AML-193 (cell line): ENCODE measurements at regions not wholly inside any gene's neighbourhood (a gene's known extent, or its start where the extent isn't known, plus 50 kb on each side); places are given as distances from the start of the nearest gene placed in this dataset.

Experiments used
- DNase-seq, 2 experiments: peaks; one replicate each; lab custom pipeline; 2025; lab: John Stamatoyannopoulos, UW

DNA sequence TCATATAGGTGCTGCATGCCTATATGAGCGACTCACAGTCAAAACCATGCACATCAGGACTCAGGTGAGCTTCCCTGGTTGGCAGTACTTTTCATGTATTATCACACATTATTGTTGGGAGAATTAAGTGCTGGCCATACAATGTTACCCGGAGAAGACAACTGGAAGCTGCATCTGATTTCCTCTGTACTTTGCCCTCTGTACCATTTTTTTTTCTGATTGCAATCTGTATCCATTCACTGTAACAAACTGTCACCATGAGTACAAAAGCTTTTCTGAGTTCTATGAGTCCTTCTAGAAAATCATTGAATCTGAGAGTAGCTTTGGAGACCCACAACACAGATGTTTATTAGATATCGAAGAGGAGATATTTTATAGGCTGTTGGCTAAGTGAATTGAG lies 651.0 kb downstream of the NR2F1-AS1 start:
- no peak for DNase-seq

DNA sequence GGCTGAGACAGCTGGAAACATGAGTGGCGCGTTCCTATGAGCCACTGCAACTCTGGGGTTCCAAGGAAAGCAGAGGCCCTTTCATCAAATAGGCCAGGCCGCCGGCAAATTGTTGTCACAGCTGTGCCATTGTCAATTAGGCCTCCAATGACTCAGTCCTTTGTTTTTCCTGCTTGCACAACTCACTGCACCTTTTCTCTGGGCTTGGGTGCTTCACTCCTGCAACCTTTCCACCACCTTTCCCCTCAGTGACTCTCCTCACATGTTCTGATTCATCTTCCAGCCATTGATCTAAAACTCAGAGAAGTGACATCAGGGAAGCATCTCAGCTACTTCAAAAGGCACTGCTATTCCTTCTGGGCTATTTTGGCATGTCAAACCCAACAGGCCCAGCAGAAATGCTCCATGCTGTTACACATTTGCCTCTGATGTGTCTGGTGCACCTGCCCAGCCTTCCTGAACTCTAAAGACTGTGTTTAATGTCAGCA lies 653.7 kb downstream of the NR2F1-AS1 start:
- no peak for DNase-seq

DNA sequence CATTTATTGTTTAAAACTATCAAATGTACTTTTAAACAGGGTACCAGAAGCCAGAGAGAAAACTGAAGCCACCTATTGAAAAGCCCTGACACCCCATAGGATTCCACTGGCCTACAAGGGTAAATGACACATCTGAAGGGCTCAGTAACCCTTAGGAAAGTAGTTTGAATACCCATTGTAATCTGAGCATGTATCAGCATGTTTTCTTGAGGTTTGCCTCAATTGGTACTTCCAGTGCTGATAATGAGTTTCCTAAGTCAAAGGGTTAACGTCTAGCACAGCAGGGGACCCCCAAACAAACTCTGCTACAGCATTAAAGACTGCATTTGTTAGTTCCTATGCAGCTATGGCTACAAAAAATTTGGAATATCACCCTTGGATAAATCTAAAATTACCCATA lies 657.1 kb downstream of the NR2F1-AS1 start:
- DNase-seq = no peak

DNA sequence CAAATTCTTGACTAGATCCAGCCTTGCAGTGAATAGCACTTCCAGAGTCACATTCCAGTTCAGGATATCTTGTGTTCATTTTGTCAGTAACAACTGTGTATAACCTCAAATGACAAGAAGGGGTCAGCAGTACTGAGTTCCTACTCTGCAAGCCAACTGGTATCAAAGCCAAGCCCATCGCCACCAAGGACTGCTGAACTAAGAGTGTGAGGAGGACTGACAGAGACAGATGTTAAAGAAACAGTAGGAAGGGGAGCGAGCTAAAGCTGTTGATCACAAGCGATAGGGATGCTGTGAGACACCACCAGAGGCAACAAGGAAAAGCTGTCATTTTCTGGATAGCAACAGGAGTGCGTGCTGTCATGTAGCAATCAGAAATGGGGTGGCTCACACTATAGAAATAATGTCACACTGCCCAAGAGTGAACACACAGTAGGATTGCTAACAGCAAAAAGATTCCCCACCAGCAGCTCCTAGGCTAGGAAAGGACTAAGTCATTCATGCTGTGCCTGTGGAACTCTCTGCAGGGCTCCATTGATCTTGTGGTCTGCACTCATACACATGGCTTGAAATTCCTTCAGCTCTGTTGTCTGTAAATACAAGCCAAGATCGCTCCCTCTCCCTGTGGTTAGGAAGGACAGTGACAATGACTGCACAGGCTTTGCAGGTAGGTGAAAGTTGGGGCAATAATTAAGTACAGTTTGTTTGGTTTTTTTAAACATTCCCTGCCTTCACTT lies 658.6 kb downstream of the NR2F1-AS1 start:
- DNase-seq = no peak

DNA sequence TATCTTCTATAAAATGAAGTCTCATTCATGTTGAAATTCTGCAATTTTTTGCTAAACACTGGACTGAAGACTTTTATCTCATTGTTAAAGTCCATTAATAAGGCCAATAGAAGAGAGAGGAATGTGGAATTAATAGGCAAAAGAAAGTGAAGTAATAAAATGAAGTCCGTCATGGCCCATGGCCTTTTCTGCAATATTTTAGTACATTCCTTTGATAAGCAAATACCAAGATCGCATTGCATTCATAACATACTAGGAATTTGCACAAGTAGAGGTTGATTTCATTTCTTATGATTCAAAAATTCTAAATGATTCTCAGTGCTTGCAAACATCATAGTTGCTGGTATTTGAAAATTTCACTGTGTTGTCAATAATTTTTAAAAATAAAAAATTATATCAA lies 664.0 kb downstream of the NR2F1-AS1 start:
- DNase-seq = no peak

DNA sequence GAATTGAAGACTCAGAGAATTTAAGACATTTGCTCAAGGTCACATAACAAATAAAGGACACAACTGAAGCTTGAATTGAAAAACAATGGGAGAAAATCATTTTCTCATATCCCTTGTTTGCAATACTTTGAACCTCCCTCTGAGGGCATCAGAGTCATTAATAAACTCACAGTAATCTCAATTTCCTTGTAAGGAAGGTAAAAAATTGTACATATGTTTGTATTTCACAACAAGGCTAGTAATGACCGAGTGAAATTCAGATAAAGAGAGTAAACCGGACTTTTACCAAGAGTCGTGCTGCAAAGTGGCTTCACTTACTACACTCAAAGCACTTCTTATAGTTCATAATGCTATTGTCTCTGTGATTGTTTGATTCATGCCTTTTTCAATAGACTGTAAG lies 665.0 kb downstream of the NR2F1-AS1 start:
- DNase-seq = peak in 1 of 2 experiments; percentile 1

DNA sequence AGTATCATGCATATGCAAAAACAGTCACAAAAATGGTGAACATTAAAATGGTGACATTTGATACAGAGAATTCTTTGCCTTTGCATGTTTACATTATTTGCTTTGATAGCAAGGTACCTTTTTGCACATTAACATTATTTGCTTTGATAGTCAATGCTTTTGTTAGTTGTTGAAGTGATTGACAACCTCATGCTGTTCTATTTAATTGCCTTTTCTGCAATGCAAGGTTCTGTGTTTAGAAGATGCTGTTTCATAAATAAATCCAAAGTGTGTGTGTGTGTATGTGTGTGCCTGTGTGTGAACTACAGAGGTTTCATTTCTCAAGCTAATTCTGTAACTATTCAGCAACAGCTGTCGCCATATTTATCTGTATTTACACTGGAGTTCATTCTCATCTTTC lies 668.7 kb downstream of the NR2F1-AS1 start:
- no peak for DNase-seq

DNA sequence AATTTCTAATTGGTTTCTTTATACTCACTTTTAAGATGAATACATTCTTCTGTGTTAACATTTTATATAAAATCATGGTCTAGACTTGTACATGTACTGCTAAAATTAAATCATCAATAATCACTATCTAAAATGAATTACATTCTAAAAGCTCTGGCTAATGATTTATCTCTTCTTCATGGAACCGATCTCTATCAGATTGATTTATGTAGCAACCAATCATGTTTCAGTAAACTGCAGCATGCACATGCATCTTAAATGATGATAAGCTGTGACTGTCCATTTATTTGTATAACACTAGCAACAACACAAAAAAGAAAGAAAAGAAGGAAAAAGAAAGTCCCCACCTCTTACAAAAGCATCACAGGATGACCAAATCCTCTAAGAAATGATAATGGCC lies 669.2 kb downstream of the NR2F1-AS1 start:
- DNase-seq = no peak

DNA sequence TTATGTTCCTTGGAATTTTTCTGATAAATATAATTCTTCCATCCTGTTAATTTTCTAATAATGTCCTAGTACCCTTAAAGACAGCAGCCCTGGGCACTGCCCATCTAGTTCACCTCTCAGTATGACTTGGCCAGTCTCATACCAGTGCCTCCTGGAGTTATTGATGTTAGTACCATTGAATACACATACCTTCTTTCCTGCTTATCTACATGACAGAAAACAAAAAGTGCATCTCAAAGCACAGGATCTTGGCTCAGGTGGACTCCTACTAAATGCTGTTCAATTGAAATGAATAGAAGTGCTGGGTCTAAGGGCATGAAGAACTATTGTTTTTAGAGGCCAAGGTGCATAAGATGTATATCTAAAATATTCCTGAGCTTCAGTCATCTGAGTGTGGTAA lies 669.7 kb downstream of the NR2F1-AS1 start:
- no peak for DNase-seq

DNA sequence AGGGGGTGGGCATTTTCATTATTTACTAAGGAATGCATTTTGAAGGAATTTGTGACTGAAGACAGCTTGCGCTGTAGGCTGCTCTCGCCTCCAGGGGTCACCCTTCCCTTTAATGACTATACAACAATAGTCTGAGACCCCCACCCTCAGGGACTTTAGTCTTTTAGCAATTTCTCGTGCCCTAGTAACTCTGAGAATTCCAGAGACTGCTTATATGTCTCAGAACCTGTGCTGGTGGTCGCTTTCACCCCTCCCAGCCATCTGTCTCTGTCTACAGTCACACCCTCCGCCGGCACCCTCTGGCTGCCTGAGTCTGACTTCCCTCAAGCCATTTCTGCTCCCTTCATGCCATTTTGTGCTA lies 671.4 kb downstream of the NR2F1-AS1 start:
- no peak for DNase-seq

DNA sequence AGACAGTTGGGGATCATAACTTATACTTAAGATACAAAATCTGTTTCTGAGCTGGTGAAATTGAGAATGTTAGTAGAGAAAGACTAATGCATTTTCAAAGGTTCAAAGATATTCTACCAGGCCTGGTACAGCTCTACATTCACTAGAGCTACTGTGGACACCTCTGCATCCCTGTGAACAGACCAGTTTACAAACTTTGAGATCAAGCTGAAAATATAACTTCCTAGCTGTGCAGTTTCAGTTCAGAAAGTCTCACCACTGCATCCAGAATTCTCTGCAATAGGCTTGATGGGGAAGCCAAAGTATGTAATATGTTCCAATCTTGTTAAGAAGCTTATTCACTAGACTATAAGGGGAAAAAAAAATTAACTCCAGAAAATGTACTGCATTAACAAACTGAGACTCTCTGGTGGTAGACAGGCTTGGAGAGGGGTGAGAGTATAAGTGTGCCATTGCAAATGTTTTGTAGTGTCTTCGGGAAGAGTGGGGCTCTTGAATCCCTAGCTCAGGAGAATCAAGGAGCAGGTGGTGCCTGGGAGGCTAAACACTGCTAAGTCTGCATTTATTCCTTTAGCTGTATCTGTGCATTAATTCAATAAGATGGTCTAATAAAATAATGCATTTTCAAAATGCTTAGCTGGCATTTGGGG lies 671.9 kb downstream of the NR2F1-AS1 start:
- no peak for DNase-seq

DNA sequence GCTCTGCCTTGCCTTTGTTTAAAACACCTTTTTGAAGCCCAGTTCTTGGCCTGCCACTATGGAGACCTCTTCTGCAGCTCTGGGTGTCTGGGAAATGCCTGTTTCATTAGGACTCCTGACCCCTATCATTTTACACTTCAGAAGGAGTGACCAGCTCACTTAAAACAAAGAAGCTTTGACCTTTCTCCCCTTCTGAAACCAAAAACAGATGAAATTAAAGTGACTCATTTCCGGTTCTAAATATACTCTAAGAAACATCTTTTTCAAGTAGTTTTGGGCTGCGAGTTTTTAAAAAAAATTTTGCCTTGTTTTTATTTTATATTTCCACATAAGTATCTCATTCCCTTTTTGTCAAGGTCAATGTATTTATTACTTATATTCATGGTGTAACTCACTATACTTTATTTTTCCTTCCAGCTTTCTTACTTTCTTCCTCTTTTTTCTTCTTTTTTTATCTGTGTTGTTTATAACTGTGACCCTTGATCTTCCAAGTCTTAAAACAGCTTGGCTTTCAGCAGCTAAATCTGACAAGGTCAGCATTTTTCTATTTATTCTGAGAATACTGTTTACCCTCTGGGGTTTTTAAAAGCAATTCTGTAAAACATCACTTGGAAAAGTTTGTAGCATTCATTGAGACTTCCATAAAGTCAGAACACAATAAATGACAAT lies 672.9 kb downstream of the NR2F1-AS1 start:
- DNase-seq = no peak

DNA sequence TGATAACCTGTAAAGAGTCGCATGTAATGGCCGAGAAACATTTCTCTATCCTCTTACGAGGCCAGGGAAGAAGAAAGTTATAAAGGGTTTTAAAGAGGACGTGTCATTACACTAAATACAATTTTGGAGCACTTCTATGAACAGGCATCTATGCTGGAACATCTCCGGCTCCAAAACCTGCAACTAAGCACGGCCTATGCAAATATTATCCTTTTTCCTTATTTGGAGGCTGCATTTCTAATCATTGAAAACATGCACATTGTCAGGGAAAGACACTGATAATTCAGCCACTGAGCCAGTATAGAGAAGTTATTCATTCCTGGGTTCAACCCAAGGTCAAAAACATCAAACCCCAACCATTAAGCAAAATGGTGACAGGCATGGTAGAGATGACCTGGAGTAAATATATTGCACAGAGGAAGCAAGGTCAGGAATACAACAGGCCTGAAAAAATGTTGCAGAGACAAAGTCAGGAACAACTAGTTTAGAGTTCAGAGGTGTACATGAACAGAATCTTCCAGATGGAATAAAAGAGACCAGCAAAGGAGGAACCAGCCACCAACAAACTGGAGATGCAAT lies 674.1 kb downstream of the NR2F1-AS1 start:
- DNase-seq = no peak

DNA sequence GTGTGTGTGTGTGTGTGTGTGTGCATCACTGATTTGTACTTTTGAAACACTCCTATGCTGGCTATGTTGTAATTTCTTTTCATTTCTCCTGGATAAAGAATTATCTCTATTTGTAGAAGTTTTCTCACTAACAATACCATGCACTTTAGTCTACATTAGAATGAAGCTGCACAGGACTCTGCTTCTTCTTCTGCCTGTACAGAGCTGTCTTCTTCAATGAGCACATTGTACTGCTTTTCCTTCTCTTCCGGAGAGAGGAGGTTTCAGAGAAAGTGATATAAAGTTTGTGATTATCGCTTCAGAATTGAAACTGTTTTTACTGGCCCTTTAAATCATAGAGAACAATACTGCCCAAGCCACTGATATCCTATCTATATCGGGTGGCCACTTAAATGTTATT lies 677.0 kb downstream of the NR2F1-AS1 start:
- no peak for DNase-seq

DNA sequence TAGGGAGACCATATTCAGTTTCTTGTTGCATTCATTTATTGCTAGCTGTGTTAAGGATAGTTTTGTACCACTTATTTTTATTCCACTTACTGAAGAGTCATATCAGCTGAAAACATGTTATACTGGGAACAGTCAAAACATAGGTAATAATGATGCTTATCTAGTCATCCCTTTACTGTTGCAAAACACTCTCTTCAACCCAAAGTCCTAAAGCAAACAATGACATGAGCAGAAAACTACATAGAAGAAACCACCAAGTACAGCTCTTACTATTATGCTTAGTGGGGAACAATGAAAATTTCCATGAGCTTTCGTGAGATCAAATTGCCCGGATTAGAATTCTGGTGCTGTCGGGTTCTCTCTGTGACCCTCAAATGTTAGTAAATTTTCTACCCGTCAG lies 681.4 kb downstream of the NR2F1-AS1 start:
- no peak for DNase-seq

DNA sequence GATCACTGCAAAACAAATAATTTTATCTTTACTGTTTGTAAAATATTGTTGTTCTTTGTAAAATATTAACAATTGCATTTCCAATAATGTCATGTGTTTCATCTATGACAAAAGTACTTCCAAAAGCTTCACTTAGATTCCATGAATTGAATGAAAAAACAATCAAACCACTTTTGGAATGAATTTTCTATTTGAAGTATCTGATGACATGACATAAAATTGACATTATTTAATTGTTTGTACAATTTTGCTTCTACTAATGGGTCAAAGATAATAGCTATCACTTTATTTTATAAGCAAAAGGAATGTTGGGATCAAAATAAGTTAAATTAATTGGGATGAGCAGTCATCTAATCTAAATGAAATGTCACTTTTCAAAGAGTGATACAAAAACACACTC lies 684.3 kb downstream of the NR2F1-AS1 start:
- no peak for DNase-seq

DNA sequence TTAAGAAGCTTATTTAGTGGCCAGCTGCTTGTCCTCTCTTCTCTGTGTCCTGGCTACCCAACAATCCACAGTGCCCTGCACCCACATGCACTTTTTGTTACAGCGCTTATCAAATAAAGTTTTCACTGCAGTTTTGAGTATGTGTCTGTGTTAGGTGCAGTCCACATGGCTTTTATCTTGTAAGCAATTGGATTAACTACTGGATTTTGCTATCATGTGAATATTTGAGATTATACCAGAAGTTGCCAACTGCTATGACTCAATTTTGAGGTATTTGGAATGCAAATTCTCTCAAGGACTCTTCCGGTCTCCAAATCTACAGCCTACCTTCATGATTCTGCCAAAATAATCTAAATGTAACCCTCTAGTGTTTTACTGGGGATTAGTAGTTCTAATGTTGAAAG lies 690.2 kb downstream of the NR2F1-AS1 start:
- no peak for DNase-seq

DNA sequence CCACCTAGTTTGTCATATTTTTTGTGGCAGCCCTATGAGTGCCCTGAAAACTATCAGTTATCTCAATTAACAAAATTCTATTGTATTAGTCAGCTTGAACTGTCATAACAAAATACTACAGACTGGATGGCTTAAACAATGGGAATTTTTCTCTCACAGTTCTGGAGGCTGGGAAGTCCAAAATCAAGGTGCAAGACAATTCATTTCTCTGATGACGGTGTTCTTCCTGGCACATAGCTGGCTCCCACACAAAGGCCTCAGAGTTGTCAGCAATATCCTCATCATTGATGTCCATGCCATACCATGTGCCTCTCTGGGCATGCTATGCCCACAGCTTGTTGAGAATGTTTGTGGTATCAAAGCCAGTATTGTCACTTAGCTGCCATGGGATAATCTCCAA lies 691.9 kb downstream of the NR2F1-AS1 start:
- no peak for DNase-seq

DNA sequence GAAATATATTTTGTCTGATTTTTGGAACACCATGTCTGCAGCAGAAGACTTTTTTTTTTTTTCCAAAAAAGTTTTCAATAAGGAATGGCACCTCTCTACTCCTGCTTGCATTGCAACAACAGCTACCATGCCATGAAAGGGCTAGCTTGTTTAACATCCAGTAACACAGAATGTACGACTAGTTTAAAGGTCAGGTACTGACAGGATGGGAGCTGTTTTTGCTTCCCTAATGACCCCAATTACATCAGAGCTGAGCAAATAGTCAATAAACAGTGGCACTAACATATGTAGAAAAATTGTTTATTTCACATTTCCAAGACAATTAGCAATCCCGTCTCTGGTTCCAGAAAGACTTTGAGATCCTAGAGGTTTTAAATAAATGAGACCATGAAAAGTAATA lies 693.8 kb downstream of the NR2F1-AS1 start:
- no peak for DNase-seq

DNA sequence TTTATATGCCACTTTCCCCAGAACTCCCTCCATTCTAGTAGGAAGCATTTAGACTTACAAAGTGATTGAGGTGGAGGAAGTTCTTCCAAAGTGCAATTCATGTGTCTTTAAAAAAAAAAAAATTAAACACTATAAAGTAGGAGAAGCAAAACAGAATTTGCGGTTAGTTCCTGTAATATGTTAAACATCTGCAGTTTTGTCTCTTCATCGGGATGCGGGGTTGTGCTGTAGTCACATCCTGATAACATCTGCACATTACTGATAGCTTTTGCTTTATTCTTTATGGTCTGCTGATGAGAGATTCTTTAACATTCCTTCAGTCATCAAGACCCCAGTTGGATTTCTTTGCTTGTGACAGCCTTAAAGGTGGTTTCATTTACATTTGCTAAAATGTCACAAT lies 694.3 kb downstream of the NR2F1-AS1 start:
- DNase-seq = no peak

DNA sequence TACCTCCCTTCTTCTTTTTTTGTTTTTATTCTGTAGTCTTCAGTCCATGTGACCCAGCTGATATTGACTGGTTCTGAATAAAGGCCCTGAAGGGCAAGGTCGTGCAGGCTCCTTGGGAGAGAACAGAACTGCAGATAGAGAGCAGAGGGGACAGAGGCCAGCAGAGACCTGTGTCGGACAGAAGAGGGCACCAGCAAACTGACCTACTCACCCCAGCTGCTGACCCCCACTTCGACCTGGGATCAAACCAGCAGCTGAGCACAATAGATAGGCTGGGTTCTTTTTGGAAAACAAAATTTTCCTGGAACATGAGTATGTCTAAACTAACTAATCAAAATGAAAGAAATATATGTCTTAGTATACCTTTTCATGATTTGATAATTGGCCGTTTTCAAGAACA lies 695.1 kb downstream of the NR2F1-AS1 start:
- DNase-seq = no peak

DNA sequence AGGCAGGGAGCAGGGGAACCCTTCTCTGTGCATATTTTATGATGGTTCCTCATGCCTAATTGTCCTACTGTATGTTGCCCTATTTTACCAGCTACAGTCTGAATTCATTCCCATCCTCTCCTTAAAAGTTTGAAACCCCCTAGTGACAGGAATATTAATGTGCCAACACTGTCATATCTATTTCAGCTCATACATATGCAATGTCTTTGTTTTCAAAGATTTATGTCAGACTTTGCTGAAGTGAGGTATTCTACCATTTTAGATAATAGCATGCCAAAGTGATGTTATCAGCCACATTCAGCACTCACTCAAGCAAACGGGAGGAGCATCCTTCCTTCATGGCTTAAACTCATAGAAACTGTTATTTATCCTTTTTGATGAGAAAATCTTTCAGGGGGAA lies 696.5 kb downstream of the NR2F1-AS1 start:
- DNase-seq = no peak
